Stimulated activated CD8-positive, alpha-beta memory T cell treated with anti-CD3 and anti-CD28 coated beads, Interleukin-15, amount 100 ng/mL, for 4 hours (primary cell): ENCODE measurements at regions not wholly inside any gene's neighbourhood (a gene's known extent, or its start where the extent isn't known, plus 50 kb on each side); places are given as distances from the start of the nearest gene placed in this dataset.
"Not testable (repeated sequence)": the region's sequence is repeated elsewhere in the genome, so short reads cannot be mapped to it uniquely, and the experiment has no call there.

Experiments
- DNase-seq, 2 donors: peaks; one replicate each; pipeline ENCODE4 v3.0.0-alpha.2; 2020; ENCODE audit warnings: low read depth in 2 of 2

- no peak for DNase-seq
Measured at GRCh38 chr3:44128057-44128775, 113.5 kb upstream of the TOPAZ1 start.

- DNase-seq, result no peak
Measured at GRCh38 chr3:44130249-44130648, 111.4 kb upstream of the TOPAZ1 start.

- DNase-seq, result no peak
Measured at GRCh38 chr3:44132061-44132460, 109.6 kb upstream of the TOPAZ1 start.

- no peak for DNase-seq
Measured at GRCh38 chr3:44132593-44132992, 109.1 kb upstream of the TOPAZ1 start.

GRCh38 chr3:44136421-44136820 lies 105.3 kb upstream of the TOPAZ1 start:
- no peak for DNase-seq

GRCh38 chr3:44146073-44146472 lies 95.6 kb upstream of the TOPAZ1 start:
- DNase-seq, result no peak

- DNase-seq, result no peak
Measured at GRCh38 chr3:44159696-44160300, 81.9 kb upstream of the TOPAZ1 start.

- DNase-seq, result no peak
Measured at GRCh38 chr3:44160818-44161217, 80.9 kb upstream of the TOPAZ1 start.

GRCh38 chr3:44171891-44172290 lies 69.8 kb upstream of the TOPAZ1 start:
- no peak for DNase-seq

- DNase-seq, result not testable (repeated sequence)
Measured at GRCh38 chr3:44172701-44173100, 69.0 kb upstream of the TOPAZ1 start.

GRCh38 chr3:44173263-44173662 lies 68.4 kb upstream of the TOPAZ1 start:
- DNase-seq, result no peak

GRCh38 chr3:44175070-44175469 lies 66.6 kb upstream of the TOPAZ1 start:
- no peak for DNase-seq

GRCh38 chr3:44179246-44179645 lies 62.4 kb upstream of the TOPAZ1 start:
- DNase-seq, result no peak

- no peak for DNase-seq
Measured at GRCh38 chr3:44184319-44184953, 57.2 kb upstream of the TOPAZ1 start.

- DNase-seq, result no peak
Measured at GRCh38 chr3:44185396-44185915, 56.2 kb upstream of the TOPAZ1 start.

- DNase-seq, result no peak
Measured at GRCh38 chr3:44186111-44186672, 55.5 kb upstream of the TOPAZ1 start.

GRCh38 chr3:44186712-44187111 lies 55.0 kb upstream of the TOPAZ1 start:
- DNase-seq, result no peak
